ENCODE measurements at regions not wholly inside any gene's neighbourhood (a gene's known extent, or its start where the extent isn't known, plus 50 kb on each side); places are given as distances from the start of the nearest gene placed in this dataset.
"Not testable (repeated sequence)": the region's sequence is repeated elsewhere in the genome, so short reads cannot be mapped to it uniquely, and the experiment has no call there.

DNA sequence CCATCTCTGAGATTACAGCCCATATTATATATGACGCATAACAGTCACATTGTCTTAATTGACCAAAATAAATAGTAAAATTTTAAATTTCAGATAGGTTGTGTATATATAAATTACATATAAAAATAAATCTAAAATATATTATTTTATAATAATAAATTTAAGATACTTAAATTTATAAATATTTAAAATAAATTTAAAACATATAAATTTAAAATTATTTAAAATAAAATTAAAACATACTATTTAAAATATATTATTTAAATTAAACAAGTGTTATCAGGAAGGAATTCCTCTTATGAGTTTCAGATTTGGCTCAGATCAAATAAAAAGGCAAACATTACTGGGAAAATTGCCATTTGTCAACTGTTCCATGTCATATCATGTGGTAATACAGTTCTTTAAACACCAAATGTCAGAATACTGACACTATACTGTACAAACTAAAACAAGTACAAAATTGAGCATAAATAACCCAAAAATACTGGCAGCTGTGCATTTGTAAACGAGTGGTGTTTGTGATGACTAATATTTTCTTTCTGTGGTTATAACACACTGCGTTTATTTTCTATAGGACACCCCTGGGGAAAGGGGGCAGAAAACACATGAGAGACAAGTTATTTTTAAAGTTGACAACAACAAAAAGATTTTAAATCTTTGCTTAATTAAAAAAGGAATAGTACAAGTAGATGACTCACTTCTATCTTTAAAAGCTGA, 71.3 kb upstream of the DGKB start:
- WGBS, 2 experiments (ENCODE audit: insufficient coverage in 2 of 2): 100% methylated on average over 1 of the region's 3 CpGs; no CpG with 5 or more reads in 1 of the 2 experiments
- Histone ChIP-seq H3K4me3 (ENCODE audit: extremely low read depth, insufficient read depth, low read length, poor library complexity, severe bottlenecking) (no peak overlapping the region), H3K4me1 (ENCODE audit: control insufficient read depth, insufficient read depth, low read length, poor library complexity, severe bottlenecking) (no peaks in the 10 kb centered on the region), H3K27ac (ENCODE audit: low read depth, low read length, severe bottlenecking) (no peak overlapping the region), H3K9me3 (ENCODE audit: control insufficient read depth, low read length) (no peaks in the 10 kb centered on the region), H3K36me3 (ENCODE audit: control insufficient read depth, insufficient read depth, low read length) (no peaks in the 10 kb centered on the region)

DNA sequence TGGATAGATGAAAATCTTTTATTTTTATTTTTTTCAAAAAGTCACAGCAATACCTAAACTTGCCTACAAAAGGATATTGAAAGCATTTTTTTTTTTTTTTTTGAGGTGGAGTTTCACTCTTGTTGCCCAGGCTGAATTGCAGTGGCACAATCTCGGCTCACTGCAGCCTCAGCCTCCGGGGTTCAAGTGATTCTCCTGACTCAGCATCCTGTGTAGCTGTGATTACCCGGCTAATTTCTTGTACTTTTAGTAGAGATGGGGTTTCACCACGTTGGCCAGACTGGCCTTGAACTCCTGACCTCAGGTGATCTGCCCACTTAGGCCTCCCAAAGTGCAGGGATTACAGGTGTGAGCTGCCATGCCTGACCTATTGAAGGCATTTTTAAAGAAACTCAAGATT, 69.1 kb upstream of the DGKB start:
- not testable (repeated sequence) for H3K36me3 ChIP-seq (ENCODE audit: control insufficient read depth, insufficient read depth, low read length); H3K4me3 ChIP-seq (ENCODE audit: extremely low read depth, insufficient read depth, low read length, poor library complexity, severe bottlenecking); H3K4me1 ChIP-seq (ENCODE audit: control insufficient read depth, insufficient read depth, low read length, poor library complexity, severe bottlenecking); H3K27ac ChIP-seq (ENCODE audit: low read depth, low read length, severe bottlenecking); H3K9me3 ChIP-seq (ENCODE audit: control insufficient read depth, low read length)
- WGBS, 2 experiments (ENCODE audit: insufficient coverage in 2 of 2): 93% methylated on average over 2 of the region's 4 CpGs; no CpG with 5 or more reads in 1 of the 2 experiments

DNA sequence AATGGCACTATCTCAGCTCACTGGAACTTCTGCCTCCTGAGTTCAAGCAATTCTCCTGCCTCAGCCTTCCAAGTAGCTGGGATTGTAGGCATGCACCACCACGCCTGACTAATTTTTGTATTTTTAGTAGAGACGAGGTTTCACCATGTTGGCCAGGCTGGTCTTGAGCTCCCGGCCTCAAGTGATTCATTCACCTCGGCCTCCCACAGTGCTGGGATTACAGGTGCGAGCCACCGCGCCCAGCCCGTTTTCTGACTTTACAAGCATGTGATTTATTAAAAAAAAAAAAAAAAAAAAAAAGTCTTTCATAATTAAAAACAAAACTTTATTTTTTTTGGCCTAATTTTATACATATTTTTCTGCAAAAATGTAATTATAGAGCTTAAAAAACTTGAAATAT, 64.8 kb upstream of the DGKB start:
- not testable (repeated sequence) for H3K4me3 ChIP-seq (ENCODE audit: extremely low read depth, insufficient read depth, low read length, poor library complexity, severe bottlenecking); H3K27ac ChIP-seq (ENCODE audit: low read depth, low read length, severe bottlenecking); H3K4me1 ChIP-seq (ENCODE audit: control insufficient read depth, insufficient read depth, low read length, poor library complexity, severe bottlenecking); H3K9me3 ChIP-seq (ENCODE audit: control insufficient read depth, low read length); H3K36me3 ChIP-seq (ENCODE audit: control insufficient read depth, insufficient read depth, low read length)
- 100% methylated on average over 1 of the region's 8 CpGs; no CpG with 5 or more reads in 1 of the 2 experiments for WGBS, 2 experiments (ENCODE audit: insufficient coverage in 2 of 2)

DNA sequence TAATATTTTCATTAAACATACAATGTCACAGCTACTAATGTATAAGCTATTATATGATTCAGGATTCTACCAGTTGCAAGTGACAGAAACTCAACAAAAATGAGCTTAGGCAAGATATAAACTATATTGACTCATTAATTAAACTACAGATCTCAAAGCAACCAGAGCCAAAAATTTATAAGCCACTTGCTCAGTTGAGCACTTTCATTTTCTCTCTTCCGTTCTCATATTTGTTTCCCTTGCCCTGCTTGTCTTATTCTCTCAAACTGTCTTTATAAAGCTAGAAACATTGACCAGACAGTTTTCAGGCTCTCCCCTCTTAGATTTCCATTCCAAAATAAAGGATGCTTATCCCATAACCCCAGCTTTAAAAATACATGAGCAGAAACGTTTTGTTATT, 60.2 kb upstream of the DGKB start:
- no peaks in the 10 kb centered on the region for H3K4me1 ChIP-seq (ENCODE audit: control insufficient read depth, insufficient read depth, low read length, poor library complexity, severe bottlenecking)
- H3K9me3 ChIP-seq (ENCODE audit: control insufficient read depth, low read length): no peaks in the 10 kb centered on the region
- H3K27ac ChIP-seq (ENCODE audit: low read depth, low read length, severe bottlenecking): no peak overlapping the region
- no peak overlapping the region for H3K4me3 ChIP-seq (ENCODE audit: extremely low read depth, insufficient read depth, low read length, poor library complexity, severe bottlenecking)
- WGBS, 2 experiments (ENCODE audit: insufficient coverage in 2 of 2): 100% methylated on average over 1 of the region's 2 CpGs
- H3K36me3 ChIP-seq (ENCODE audit: control insufficient read depth, insufficient read depth, low read length): no peaks in the 10 kb centered on the region

DNA sequence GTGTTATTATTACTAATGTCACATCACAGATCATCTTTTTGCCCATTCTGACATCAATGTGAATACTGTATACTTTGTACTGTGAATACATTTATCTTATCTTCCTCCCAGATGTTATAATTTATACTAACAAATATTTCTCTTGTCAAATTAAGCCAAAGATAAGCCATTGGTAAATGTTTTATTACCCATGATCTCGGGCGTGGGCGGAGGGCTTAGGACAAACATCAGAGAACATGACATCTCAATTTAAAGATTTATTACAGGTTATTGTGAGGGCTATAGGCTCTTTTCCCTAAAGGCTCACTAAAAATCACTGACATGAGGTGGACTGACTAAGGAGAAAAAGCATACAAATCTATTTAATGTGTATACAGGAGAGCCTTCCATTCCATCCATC, 58.2 kb upstream of the DGKB start:
- no CpG with 5 or more reads among the region's 3 CpGs for WGBS, 2 experiments (ENCODE audit: insufficient coverage in 2 of 2)
- H3K9me3 ChIP-seq (ENCODE audit: control insufficient read depth, low read length): no peaks in the 10 kb centered on the region
- peaks cover 8% of the 10 kb centered on the region for H3K4me1 ChIP-seq (ENCODE audit: control insufficient read depth, insufficient read depth, low read length, poor library complexity, severe bottlenecking)
- H3K36me3 ChIP-seq (ENCODE audit: control insufficient read depth, insufficient read depth, low read length): no peaks in the 10 kb centered on the region
- H3K4me3 ChIP-seq (ENCODE audit: extremely low read depth, insufficient read depth, low read length, poor library complexity, severe bottlenecking): no peak overlapping the region
- H3K27ac ChIP-seq (ENCODE audit: low read depth, low read length, severe bottlenecking): no peak overlapping the region

DNA sequence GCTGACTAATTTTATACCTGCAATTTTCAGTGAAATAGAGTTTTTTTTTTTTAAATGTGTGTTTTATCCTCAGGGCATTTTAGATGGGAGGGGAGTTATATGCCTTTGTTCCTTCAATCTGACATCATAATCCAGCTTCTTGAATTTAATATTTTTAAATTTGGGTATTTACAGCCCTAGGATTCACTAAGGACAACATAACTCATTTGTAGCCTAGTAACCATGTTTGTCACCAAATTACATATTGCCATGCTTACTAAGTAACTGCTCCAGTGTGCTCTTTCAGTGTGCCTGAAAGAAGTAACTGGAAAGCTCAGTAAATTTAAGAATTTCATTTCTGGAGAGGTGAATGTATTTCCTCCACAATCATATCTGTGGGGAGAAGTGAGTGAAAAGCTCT, 56.8 kb upstream of the DGKB start:
- Histone ChIP-seq H3K4me1 (ENCODE audit: control insufficient read depth, insufficient read depth, low read length, poor library complexity, severe bottlenecking) (peaks cover 14% of the 10 kb centered on the region), H3K9me3 (ENCODE audit: control insufficient read depth, low read length) (no peaks in the 10 kb centered on the region), H3K4me3 (ENCODE audit: extremely low read depth, insufficient read depth, low read length, poor library complexity, severe bottlenecking) (no peak overlapping the region), H3K36me3 (ENCODE audit: control insufficient read depth, insufficient read depth, low read length) (no peaks in the 10 kb centered on the region), H3K27ac (ENCODE audit: low read depth, low read length, severe bottlenecking) (no peak overlapping the region)

DNA sequence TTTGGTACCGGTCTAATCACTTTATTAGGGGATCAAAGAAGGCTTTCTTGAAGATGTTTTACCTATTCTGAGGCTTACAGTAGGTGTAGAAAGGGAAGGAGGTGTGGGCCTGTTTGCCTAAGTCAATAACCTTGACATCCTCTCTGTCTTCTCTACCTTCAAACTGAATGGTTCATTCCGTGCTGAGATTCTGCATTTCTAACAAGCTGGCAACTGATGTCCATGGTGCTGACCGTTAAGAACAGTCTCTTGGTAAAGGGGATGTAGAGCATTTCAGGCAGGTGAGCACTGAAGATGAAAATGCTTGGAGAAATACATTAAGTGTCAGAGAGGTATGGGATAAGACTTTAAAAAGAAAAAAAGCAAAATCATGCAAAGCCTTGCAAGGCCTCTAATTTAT, 51.5 kb upstream of the DGKB start:
- 40 to 50% methylated on average over 1 to 2 of the region's 3 CpGs for WGBS, 2 experiments (ENCODE audit: insufficient coverage in 2 of 2)

More for the DNA sequence above, 51.5 kb upstream of the DGKB start:
- Histone ChIP-seq H3K4me1 (ENCODE audit: control insufficient read depth, insufficient read depth, low read length, poor library complexity, severe bottlenecking) (peaks cover 14% of the 10 kb centered on the region), H3K4me3 (ENCODE audit: extremely low read depth, insufficient read depth, low read length, poor library complexity, severe bottlenecking) (no peak overlapping the region), H3K27ac (ENCODE audit: low read depth, low read length, severe bottlenecking) (no peak overlapping the region), H3K36me3 (ENCODE audit: control insufficient read depth, insufficient read depth, low read length) (no peaks in the 10 kb centered on the region), H3K9me3 (ENCODE audit: control insufficient read depth, low read length) (no peaks in the 10 kb centered on the region)
